Spleen (tissue), 11 donors: ENCODE measurements at regions not wholly inside any gene's neighbourhood (a gene's known extent, or its start where the extent isn't known, plus 50 kb on each side); places are given as distances from the start of the nearest gene placed in this dataset.
"Not testable (repeated sequence)": the region's sequence is repeated elsewhere in the genome, so short reads cannot be mapped to it uniquely, and the experiment has no call there.

Experiments
- DNase-seq: peaks from one replicate; pipeline ENCODE4 v3.0.0-alpha.2; 2020
- H3K27ac ChIP-seq, 8 donors: fragments of 200-600 bp; sonication (generic) in 7 of 8; 1 replicate in 4 of 8; 2 replicates in 4 of 8; pipeline versions ENCODE4 v1.5.0 to v1.8.0; 2016 to 2021; ENCODE audit warnings: inconsistent platforms in 4 of 8, mild to moderate bottlenecking in 4 of 8, moderate library complexity in 1 of 8
- H3K27me3 ChIP-seq, 7 donors: fragments of 200-600 bp; sonication (generic) in 6 of 7; replicated peaks in 1 of 7; 1 replicate in 4 of 7; 2 replicates in 3 of 7; pipeline versions ENCODE4 v1.5.0 to v1.8.0; 2016 to 2021; ENCODE audit warnings: inconsistent platforms in 3 of 7, mild to moderate bottlenecking in 1 of 7
- H3K36me3 ChIP-seq, 6 donors: fragments of 200-600 bp; sonication (generic) in 5 of 6; 1 replicate in 4 of 6; 2 replicates in 2 of 6; pipeline versions ENCODE4 v1.5.0 to v1.8.0; 2016 to 2021; ENCODE audit warnings: inconsistent platforms in 2 of 6
- H3K4me1 ChIP-seq, 6 donors: fragments of 200-600 bp; sonication (generic) in 5 of 6; 1 replicate in 3 of 6; 2 replicates in 3 of 6; pipeline versions ENCODE4 v1.5.0 to v1.8.0; 2016 to 2021; ENCODE audit warnings: inconsistent platforms in 3 of 6
- H3K4me3 ChIP-seq, 8 donors: fragments of 200-600 bp; sonication (generic) in 7 of 8; 1 replicate in 4 of 8; 2 replicates in 4 of 8; pipeline versions ENCODE4 v1.5.0 to v1.8.0; 2016 to 2021; ENCODE audit warnings: inconsistent platforms in 4 of 8, mild to moderate bottlenecking in 4 of 8, moderate library complexity in 2 of 8
- H3K9me3 ChIP-seq, 8 donors: fragments of 200-600 bp; sonication (generic) in 7 of 8; 1 replicate in 4 of 8; 2 replicates in 4 of 8; pipeline versions ENCODE4 v1.5.0 to v1.8.0; 2016 to 2021; ENCODE audit warnings: inconsistent platforms in 4 of 8
- CTCF ChIP-seq, 11 experiments: fragments of 200-600 bp in 7 of 11; fragments of 450-650 bp in 4 of 11; sonication (generic) in 4 of 11; IDR thresholded peaks in 8 of 11; conservative IDR thresholded peaks in 3 of 11; 1 replicate in 7 of 11; 2 replicates in 4 of 11; pipeline versions ENCODE4 v1.4.0 to v1.8.0; 2016 to 2021; ENCODE audit warnings: antibody characterized with exemption in 11 of 11, inconsistent platforms in 4 of 11, mild to moderate bottlenecking in 1 of 11
- POLR2A ChIP-seq, 3 donors: fragments of 450-650 bp; IDR thresholded peaks; one replicate each; pipeline ENCODE4 v1.5.1; 2017; ENCODE audit warnings: antibody characterized with exemption in 3 of 3, mild to moderate bottlenecking in 1 of 3
- POLR2AphosphoS5 ChIP-seq, 3 donors: sonication (generic); formaldehyde crosslinking; IDR thresholded peaks; one replicate each; pipeline ENCODE4 v1.5.1; 2017; ENCODE audit warnings: antibody characterized with exemption in 3 of 3
- WGBS, 5 donors: extraction: QIAGEN DNeasy Blood & Tissue Kit in 3 of 5; methylation state at CpG; one replicate each; pipeline versions ENCODE4 v1.1.5 to v1.1.7; 2013 to 2018; 5-methylcytosine and 5-hydroxymethylcytosine counted together
- intact Hi-C: fragments of 100-400 bp; cut with DNase I; formaldehyde crosslinking; loops from one replicate; pipeline ENCODE4 v1.15.0; 2023; ENCODE audit warnings: low total_unique reads
- donor health status: healthy with polysubstance abuse.
- donor health status: DM: no; HTN: no; CAD: no; lungs with moderate emphysema.
- donor health status: DM: no; HTN: no; CAD: no.
- donor health status: Bipolar disorder and iron deficiency.
- donor health status: healthy.
- donor health status: DM: no; HTN: no; CAD: no.
- donor health status: DM: yes; HTN: yes; CAD: no.

- H3K27ac ChIP-seq = no peak overlapping the region
- TF ChIP-seq CTCF (IDR thresholded peaks at IDR 0.05 in 8 of 11, conservative IDR thresholded peaks at IDR 0.05 in 3 of 11) = no peak
- TF ChIP-seq POLR2AphosphoS5 (IDR thresholded peaks at IDR 0.05) = no peak
- no peak for TF ChIP-seq POLR2A (IDR thresholded peaks at IDR 0.05)
- no peaks in the 10 kb centered on the region for H3K9me3 ChIP-seq
- H3K27me3 ChIP-seq = no peaks in the 10 kb centered on the region
- intact Hi-C loops = no loop called here
- no peak overlapping the region for H3K4me3 ChIP-seq
- WGBS, 5 donors = 76 to 93% (median 84%) methylated on average over 3 of the region's 3 CpGs
- no peak for DNase-seq
- H3K36me3 ChIP-seq = no peaks in the 10 kb centered on the region
- no peaks in the 10 kb centered on the region for H3K4me1 ChIP-seq
These were observed 1336.0 kb downstream of the GATA3 start for GRCh38 chr10:9390516-9390915.

- Histone ChIP-seq H3K4me3 (no peak overlapping the region), H3K4me1 (no peaks in the 10 kb centered on the region), H3K27me3 (no peaks in the 10 kb centered on the region), H3K27ac (no peak overlapping the region), H3K9me3 (no peaks in the 10 kb centered on the region), H3K36me3 (no peaks in the 10 kb centered on the region)
- TF ChIP-seq POLR2A (IDR thresholded peaks at IDR 0.05) (no peak), CTCF (IDR thresholded peaks at IDR 0.05 in 8 of 11, conservative IDR thresholded peaks at IDR 0.05 in 3 of 11) (no peak), POLR2AphosphoS5 (IDR thresholded peaks at IDR 0.05) (no peak)
- intact Hi-C loops = no loop called here
- DNase-seq = no peak
- WGBS, 5 donors = 74 to 88% (median 84%) methylated on average over 6 of the region's 6 CpGs
These were observed 1344.9 kb downstream of the GATA3 start for GRCh38 chr10:9399275-9399983.

GRCh38 chr10:9402067-9402466, 1347.6 kb downstream of the GATA3 start:
- intact Hi-C loops = not testable (repeated sequence)

GRCh38 chr10:9402507-9403195, 1348.2 kb downstream of the GATA3 start:
- DNase-seq, H3K36me3 ChIP-seq, H3K27me3 ChIP-seq, H3K4me3 ChIP-seq, H3K9me3 ChIP-seq, intact Hi-C loops, H3K4me1 ChIP-seq, H3K27ac ChIP-seq: not testable (repeated sequence)
- 65 to 80% (median 71%) methylated on average over 9 of the region's 9 CpGs for WGBS, 5 donors

More at GRCh38 chr10:9402067-9402466, 1347.6 kb downstream of the GATA3 start:
- not testable (repeated sequence) for H3K27ac ChIP-seq, H3K4me1 ChIP-seq, H3K4me3 ChIP-seq, DNase-seq, H3K27me3 ChIP-seq, H3K36me3 ChIP-seq, H3K9me3 ChIP-seq
- 80 to 90% (median 88%) methylated on average over 11 of the region's 11 CpGs for WGBS, 5 donors

- H3K36me3 ChIP-seq, H3K27ac ChIP-seq, H3K27me3 ChIP-seq, H3K4me3 ChIP-seq, H3K4me1 ChIP-seq, intact Hi-C loops, DNase-seq: not testable (repeated sequence)
- peaks cover 0 to 14% (median 4%) of the 10 kb centered on the region in 8 donors for H3K9me3 ChIP-seq
- 85 to 98% (median 92%) methylated on average over 26 to 29 of the region's 29 CpGs for WGBS, 5 donors
These were observed 1352.7 kb downstream of the GATA3 start for GRCh38 chr10:9407201-9407600.
